HG03280 (cell line): ENCODE measurements at regions not wholly inside any gene's neighbourhood (a gene's known extent, or its start where the extent isn't known, plus 50 kb on each side); places are given as distances from the start of the nearest gene placed in this dataset.
A peak's percentile ranks its signal among the peaks of the same experiment; 100 is the strongest.

Source experiments
- ATAC-seq: cut with Tn5 transposase; IDR thresholded peaks from one replicate; pipeline ENCODE4 v1.9.1; 2021; ENCODE audit warnings: mild to moderate bottlenecking, moderate library complexity; ENCODE audit not compliant: unreplicated experiment

GRCh38 chr2:195413944-195414343, 243.1 kb upstream of the SLC39A10 start:
- ATAC-seq, result no peak

GRCh38 chr2:195413422-195413821, 243.6 kb upstream of the SLC39A10 start:
- no peak for ATAC-seq

GRCh38 chr2:195411219-195411687, 245.8 kb upstream of the SLC39A10 start:
- no peak for ATAC-seq

- peak; percentile 47 for ATAC-seq
Observed at GRCh38 chr2:195410074-195410671, 246.9 kb upstream of the SLC39A10 start.

- no peak for ATAC-seq
Observed at GRCh38 chr2:195408811-195409210, 248.2 kb upstream of the SLC39A10 start.

GRCh38 chr2:195408196-195408595, 248.8 kb upstream of the SLC39A10 start:
- no peak for ATAC-seq

GRCh38 chr2:195407783-195408182, 249.2 kb upstream of the SLC39A10 start:
- ATAC-seq, result no peak

GRCh38 chr2:195406886-195407603, 250.0 kb upstream of the SLC39A10 start:
- ATAC-seq, result no peak

- no peak for ATAC-seq
Observed at GRCh38 chr2:195404651-195405050, 252.4 kb upstream of the SLC39A10 start.

- ATAC-seq, result no peak
Observed at GRCh38 chr2:195396479-195396878, 260.5 kb upstream of the SLC39A10 start.

- ATAC-seq, result no peak
Observed at GRCh38 chr2:195395362-195395761, 261.7 kb upstream of the SLC39A10 start.

GRCh38 chr2:195392446-195393336, 264.3 kb upstream of the SLC39A10 start:
- no peak for ATAC-seq

- ATAC-seq, result no peak
Observed at GRCh38 chr2:195390686-195391321, 266.2 kb upstream of the SLC39A10 start.

GRCh38 chr2:195388028-195388427, 269.0 kb upstream of the SLC39A10 start:
- ATAC-seq, result no peak

GRCh38 chr2:195382186-195382585, 274.8 kb upstream of the SLC39A10 start:
- ATAC-seq, result no peak

- no peak for ATAC-seq
Observed at GRCh38 chr2:195370167-195370943, 286.7 kb upstream of the SLC39A10 start.

GRCh38 chr2:195369218-195369587, 287.8 kb upstream of the SLC39A10 start:
- no peak for ATAC-seq

- no peak for ATAC-seq
Observed at GRCh38 chr2:195368249-195369217, 288.5 kb upstream of the SLC39A10 start.

GRCh38 chr2:195367809-195368208, 289.2 kb upstream of the SLC39A10 start:
- no peak for ATAC-seq
